ENCODE measurements at regions not wholly inside any gene's neighbourhood (a gene's known extent, or its start where the extent isn't known, plus 50 kb on each side); places are given as distances from the start of the nearest gene placed in this dataset.

DNA sequence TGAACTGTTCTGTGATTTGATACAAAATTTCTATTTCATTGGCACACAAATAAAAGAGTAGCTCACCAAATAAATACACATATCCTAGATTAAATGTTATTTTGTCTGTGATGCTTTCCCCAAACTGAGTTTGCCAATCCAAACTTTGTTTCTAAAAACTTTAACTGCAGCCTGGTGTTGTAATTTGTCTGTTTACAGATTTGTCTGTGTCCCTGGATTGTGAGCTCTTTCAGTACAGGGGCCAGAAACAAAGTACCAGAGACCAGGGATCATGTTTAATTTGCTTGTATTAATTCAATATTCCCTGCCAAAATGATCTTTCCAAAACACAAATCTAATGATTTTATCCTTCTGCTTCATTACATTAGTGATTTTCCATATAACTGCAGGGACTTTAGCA is 1044.6 kb upstream of the GJE1 start:
- TF ChIP-seq, protein P1, sequence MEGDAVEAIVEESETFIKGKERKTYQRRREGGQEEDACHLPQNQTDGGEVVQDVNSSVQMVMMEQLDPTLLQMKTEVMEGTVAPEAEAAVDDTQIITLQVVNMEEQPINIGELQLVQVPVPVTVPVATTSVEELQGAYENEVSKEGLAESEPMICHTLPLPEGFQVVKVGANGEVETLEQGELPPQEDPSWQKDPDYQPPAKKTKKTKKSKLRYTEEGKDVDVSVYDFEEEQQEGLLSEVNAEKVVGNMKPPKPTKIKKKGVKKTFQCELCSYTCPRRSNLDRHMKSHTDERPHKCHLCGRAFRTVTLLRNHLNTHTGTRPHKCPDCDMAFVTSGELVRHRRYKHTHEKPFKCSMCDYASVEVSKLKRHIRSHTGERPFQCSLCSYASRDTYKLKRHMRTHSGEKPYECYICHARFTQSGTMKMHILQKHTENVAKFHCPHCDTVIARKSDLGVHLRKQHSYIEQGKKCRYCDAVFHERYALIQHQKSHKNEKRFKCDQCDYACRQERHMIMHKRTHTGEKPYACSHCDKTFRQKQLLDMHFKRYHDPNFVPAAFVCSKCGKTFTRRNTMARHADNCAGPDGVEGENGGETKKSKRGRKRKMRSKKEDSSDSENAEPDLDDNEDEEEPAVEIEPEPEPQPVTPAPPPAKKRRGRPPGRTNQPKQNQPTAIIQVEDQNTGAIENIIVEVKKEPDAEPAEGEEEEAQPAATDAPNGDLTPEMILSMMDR (IDR thresholded peaks at IDR 0.05): no peak
- no peak for TF ChIP-seq EZH2 (IDR thresholded peaks at IDR 0.05)
